ENCODE measurements at regions not wholly inside any gene's neighbourhood (a gene's known extent, or its start where the extent isn't known, plus 50 kb on each side); places are given as distances from the start of the nearest gene placed in this dataset.

- TF ChIP-seq EZH2 (IDR thresholded peaks at IDR 0.05; ENCODE audit: insufficient read depth, poor library complexity, severe bottlenecking) = no peak
- no peak for TF ChIP-seq EZH2phosphoT487 (IDR thresholded peaks at IDR 0.05; ENCODE audit: insufficient read depth, low read depth)
Measured at GRCh38 chr2:226652983-226653765, 146.4 kb downstream of the IRS1 start.

All from GM23248 (cell line).